Calu3 (cell line): ENCODE measurements at regions not wholly inside any gene's neighbourhood (a gene's known extent, or its start where the extent isn't known, plus 50 kb on each side); places are given as distances from the start of the nearest gene placed in this dataset.

Source experiments
- BruUV-seq: library from RNA; stranded (reverse); fragments of 400-500 nt; replicated peaks from 2 replicates; lab custom pipeline; 2021; lab: Mats Ljungman, UMichigan
- CTCF ChIA-PET: fragments of 300-600 bp; sonication (Branson Sonifier 250); formaldehyde crosslinking; loops from one replicate; lab custom pipeline; 2022; ENCODE audit warnings: antibody characterized with exemption; lab: Charles Lee
- DNase-seq: peaks from one replicate; pipeline ENCODE4 v3.0.0; 2022
- H3K27ac Mint-ChIP-seq: one replicate; pipeline ENCODE4 v1.8.0; 2022; ENCODE audit warnings: mixed read lengths; ENCODE audit not compliant: unreplicated experiment
- H3K27me3 Mint-ChIP-seq: one replicate; pipeline ENCODE4 v1.8.0; 2022; ENCODE audit warnings: mixed read lengths; ENCODE audit not compliant: unreplicated experiment
- H3K36me3 Mint-ChIP-seq: one replicate; pipeline ENCODE4 v1.8.0; 2022; ENCODE audit warnings: mild to moderate bottlenecking, moderate library complexity, mixed read lengths; ENCODE audit not compliant: insufficient read depth, unreplicated experiment
- H3K4me1 Mint-ChIP-seq: one replicate; pipeline ENCODE4 v1.8.0; 2022; ENCODE audit warnings: mild to moderate bottlenecking, low read depth, mixed read lengths; ENCODE audit not compliant: unreplicated experiment
- H3K4me3 Mint-ChIP-seq: one replicate; pipeline ENCODE4 v1.8.0; 2022; ENCODE audit warnings: mild to moderate bottlenecking, low read depth, moderate library complexity, mixed read lengths; ENCODE audit not compliant: unreplicated experiment
- H3K9me3 Mint-ChIP-seq: one replicate; pipeline ENCODE4 v1.8.0; 2022; ENCODE audit warnings: low read depth, mixed read lengths; ENCODE audit not compliant: unreplicated experiment
- intact Hi-C: fragments of 100-400 bp; cut with micrococcal nuclease; formaldehyde crosslinking; loops from one replicate; pipeline ENCODE4 v1.10.0; 2022; ENCODE audit not compliant: unreplicated experiment
- TF ChIP-seq, protein P1 (sequence below): fragments of 200-600 bp; IDR thresholded peaks from one replicate; pipeline ENCODE4 v1.8.0; 2022; ENCODE audit warnings: antibody characterized with exemption; ENCODE audit not compliant: unreplicated experiment

DNA sequence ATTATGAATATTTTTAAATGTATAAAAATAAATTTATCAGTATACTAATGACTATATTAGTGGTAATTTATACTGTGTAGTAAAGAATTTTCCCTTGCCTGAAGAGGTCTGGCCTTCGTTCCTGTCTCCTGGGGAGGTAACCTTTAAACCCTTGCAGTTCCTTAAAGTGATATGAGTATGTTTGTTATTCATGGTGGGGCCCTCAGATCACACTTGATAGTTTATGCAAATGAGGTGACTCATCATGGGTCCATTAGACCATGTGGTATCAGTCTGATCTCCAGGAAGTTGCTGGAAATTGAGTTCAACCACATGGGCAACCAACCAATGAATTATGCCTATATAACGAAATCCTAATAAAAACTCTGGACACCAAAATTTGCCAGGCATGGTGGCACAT is 904.1 kb downstream of the RPA4 start:
- Mint-ChIP-seq H3K4me1 (no peaks in the 10 kb centered on the region), H3K27me3 (no peaks in the 10 kb centered on the region), H3K9me3 (no peaks in the 10 kb centered on the region), H3K36me3 (no peaks in the 10 kb centered on the region), H3K4me3 (no peak overlapping the region), H3K27ac (no peak overlapping the region)
- no peak for DNase-seq
- BruUV-seq, result no TSS peak
- CTCF ChIA-PET, result no interaction called here
- TF ChIP-seq, protein P1, sequence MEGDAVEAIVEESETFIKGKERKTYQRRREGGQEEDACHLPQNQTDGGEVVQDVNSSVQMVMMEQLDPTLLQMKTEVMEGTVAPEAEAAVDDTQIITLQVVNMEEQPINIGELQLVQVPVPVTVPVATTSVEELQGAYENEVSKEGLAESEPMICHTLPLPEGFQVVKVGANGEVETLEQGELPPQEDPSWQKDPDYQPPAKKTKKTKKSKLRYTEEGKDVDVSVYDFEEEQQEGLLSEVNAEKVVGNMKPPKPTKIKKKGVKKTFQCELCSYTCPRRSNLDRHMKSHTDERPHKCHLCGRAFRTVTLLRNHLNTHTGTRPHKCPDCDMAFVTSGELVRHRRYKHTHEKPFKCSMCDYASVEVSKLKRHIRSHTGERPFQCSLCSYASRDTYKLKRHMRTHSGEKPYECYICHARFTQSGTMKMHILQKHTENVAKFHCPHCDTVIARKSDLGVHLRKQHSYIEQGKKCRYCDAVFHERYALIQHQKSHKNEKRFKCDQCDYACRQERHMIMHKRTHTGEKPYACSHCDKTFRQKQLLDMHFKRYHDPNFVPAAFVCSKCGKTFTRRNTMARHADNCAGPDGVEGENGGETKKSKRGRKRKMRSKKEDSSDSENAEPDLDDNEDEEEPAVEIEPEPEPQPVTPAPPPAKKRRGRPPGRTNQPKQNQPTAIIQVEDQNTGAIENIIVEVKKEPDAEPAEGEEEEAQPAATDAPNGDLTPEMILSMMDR, result no peak
- intact Hi-C loops, result no loop called here

DNA sequence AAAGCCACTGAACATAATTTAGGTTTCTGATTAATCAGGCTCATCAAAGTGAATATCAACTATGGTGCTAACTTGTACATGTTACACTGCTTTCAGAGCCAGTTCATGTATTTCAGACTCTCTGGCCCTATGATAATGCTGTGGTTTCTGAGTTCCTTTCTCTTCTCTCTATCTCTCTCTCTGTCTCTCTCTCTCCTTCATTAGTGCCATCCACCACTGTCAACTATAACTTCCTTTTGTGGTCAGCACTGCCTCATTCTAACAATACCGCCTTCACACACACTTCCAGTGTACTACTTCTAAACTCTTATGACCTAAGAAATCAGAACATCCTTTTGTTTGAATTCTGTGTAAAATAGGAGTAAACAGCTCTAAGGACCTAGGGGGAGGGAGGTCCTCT is 907.1 kb downstream of the RPA4 start:
- no peak overlapping the region for H3K4me3 Mint-ChIP-seq
- no peaks in the 10 kb centered on the region for H3K36me3 Mint-ChIP-seq
- intact Hi-C loops, result no loop called here
- CTCF ChIA-PET, result no interaction called here
- DNase-seq, result no peak
- BruUV-seq, result no TSS peak
- no peak overlapping the region for H3K27ac Mint-ChIP-seq
- H3K27me3 Mint-ChIP-seq, result no peaks in the 10 kb centered on the region
- TF ChIP-seq, protein P1, result no peak
- no peaks in the 10 kb centered on the region for H3K4me1 Mint-ChIP-seq
- no peaks in the 10 kb centered on the region for H3K9me3 Mint-ChIP-seq

DNA sequence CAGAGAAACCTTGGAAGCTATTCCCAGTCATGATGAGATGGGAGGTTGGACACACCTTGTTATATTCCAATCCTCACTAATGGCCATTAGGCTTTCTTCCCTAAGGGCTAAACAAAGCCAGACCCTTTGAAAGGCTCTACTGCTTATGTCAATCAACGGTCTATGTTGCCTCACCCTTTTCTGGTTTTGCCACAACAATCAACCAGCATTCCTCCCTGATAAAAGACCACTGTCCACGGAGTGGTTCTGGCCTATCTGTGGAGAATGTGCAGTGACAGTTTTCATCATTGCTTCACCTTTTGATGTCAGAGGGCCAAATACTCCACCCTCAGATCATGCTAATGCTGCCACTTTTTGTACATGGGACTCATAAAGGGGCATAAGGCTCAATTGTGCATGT is 913.4 kb downstream of the RPA4 start:
- CTCF ChIA-PET, result no interaction called here
- DNase-seq, result no peak
- TF ChIP-seq, protein P1, result no peak
- Mint-ChIP-seq H3K4me3 (no peak overlapping the region), H3K4me1 (no peaks in the 10 kb centered on the region), H3K9me3 (no peaks in the 10 kb centered on the region), H3K36me3 (no peaks in the 10 kb centered on the region), H3K27ac (no peak overlapping the region), H3K27me3 (peaks cover 8% of the 10 kb centered on the region)
- intact Hi-C loops, result no loop called here
- BruUV-seq, result no TSS peak

DNA sequence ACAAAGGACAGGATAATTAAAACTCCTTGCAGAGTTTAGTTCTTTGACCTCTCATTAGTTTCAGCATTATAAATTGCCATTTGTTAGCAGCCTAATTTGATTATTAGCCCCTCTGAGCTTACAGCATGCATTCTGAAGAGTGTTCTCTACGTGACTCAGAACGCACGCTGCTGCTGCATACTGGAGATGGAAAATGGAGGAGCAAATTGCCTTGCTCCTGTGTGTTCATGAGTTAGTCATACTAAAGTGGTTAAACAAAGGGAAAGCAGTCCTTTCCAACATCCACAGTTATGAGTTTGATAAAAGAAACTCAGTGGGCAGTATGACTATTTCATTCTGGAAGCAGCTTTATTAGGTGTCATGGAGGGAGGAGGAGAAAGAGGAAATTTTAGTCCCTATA is 922.5 kb downstream of the RPA4 start:
- Mint-ChIP-seq H3K27ac (no peak overlapping the region), H3K27me3 (peaks cover 4% of the 10 kb centered on the region), H3K36me3 (no peaks in the 10 kb centered on the region), H3K9me3 (peaks cover 3% of the 10 kb centered on the region), H3K4me1 (no peaks in the 10 kb centered on the region), H3K4me3 (no peak overlapping the region)
- no TSS peak for BruUV-seq
- TF ChIP-seq, protein P1, result no peak
- intact Hi-C loops, result no loop called here
- no peak for DNase-seq
- CTCF ChIA-PET, result interaction anchor here (0.6 kb wide), 1 partner anchor 1389 kb away, joined by 8 read pairs; no protein-coding TSS in a partner anchor
